SKM-1 (cell line): ENCODE measurements at regions not wholly inside any gene's neighbourhood (a gene's known extent, or its start where the extent isn't known, plus 50 kb on each side); places are given as distances from the start of the nearest gene placed in this dataset.

Experiments used
- DNase-seq: peaks from one replicate; lab custom pipeline; 2025; ENCODE audit not compliant: unreplicated experiment; lab: John Stamatoyannopoulos, UW

DNA sequence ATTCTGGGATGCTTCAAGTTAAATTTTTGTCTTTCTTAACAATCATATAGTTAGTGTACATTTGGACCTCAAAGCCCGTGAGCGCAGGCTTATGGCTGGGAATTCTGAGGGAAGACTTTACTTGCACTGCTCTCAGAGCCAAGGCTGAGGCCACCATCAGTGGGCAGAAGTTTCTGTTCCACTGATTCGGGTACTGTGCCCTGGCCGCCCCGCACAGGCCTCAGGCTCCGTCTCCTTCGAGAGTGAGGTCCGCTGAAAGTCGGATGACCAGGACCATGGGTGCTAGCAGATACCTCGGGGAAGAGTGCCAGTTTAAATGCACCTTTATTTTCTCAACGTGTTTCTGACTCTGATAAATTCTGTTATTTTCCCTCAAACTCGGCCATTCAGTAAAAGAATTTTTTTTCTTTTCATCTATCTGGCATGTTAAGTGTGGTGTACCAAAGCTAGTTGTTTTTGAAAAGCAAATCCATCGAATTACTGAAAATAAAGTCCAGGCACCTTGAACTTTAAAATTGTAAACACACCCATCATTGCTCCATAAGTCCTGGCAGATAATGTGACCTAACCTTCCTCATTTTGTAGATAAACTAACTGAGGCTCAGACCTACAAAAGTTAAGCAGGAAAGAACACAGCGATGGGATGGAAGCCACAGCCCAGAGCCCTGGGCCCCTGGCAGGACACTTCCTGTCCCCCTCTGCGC lies 126.7 kb downstream of the SOX1 start:
- DNase-seq = no peak

DNA sequence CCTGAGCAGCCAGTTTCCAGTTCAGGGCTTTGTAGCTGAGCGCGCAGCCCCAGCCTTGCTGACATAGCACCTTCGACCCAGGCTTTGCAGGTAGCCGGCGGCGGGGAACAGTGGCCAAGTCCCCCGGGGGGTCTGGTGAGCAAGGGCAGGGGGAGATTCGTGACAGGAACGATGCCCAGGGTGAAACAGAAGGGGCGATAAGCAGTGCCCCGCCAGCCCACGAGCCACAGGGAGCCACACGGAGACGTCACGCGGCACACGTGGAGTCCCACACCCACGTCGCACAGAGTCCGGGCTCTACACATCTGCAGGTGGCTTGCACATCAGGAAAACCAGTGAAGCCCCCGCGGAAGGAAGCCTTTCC lies 127.2 kb downstream of the SOX1 start:
- DNase-seq = no peak

DNA sequence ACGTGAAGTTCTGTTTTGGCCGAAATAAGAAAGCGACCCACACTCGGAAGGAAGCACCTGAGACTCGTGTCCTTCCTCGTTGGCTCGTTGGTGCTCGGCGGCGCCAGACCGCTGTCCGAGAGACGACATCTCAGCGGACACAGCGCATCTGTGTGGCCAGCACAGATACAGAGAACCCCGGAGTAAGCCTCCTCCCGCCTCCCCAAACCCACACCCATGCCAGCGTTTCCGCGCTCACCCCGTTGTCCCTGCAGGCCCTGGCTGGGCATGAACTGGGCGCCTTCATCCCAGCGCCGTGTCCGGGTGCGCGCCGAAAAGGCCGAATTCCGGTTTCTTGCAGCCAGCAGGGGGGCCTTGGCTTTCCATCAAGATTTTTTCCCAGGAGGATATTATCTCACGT lies 127.6 kb downstream of the SOX1 start:
- DNase-seq = no peak

DNA sequence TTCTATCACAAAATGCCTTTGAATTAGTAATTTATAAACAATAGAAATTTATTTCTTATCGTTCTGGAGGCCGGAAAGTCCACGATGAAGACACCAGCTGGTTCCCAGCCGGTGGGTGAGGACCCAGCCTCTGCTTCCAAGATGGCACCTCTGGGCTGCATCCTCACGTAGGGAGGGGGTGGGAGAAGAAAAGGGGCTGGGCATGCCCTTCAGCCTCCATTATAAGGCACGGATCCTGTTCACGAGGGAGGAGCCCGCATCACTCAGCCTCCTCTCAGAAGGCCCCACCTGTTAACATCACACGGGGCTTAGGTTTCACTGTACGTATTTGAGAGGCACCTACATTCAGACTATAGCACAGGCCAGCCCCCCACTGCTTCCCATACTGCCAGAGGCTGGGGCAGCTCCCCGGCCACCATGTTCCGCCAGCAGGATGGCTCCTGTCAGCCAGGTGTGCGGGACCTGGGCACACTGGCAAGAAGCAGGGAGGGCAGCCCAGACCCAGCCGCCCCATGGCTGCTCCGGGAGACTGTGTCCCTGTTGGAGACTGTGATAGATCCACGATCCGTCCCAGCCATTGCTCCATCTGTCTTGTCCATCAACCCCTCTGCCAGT lies 131.6 kb downstream of the SOX1 start:
- DNase-seq = no peak

DNA sequence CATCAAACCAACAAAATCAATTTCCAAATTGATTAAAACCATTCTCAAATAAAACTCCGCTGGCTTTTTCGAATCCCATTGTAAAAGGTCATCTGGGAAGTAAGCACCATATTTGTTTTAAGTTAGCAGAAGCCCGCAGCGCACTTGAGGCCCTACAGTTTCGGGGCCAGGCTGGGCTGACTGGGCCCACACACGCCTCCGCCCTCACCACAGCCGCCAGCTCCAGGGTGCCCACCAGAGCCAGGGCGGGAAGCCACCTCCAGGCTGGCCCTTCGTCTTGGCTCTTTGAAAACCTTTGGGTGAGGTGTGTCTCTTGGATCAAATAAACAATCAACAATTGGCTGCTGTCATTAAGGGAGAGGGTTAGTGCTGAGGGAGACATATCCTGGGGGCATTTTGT lies 133.3 kb downstream of the SOX1 start:
- no peak for DNase-seq

DNA sequence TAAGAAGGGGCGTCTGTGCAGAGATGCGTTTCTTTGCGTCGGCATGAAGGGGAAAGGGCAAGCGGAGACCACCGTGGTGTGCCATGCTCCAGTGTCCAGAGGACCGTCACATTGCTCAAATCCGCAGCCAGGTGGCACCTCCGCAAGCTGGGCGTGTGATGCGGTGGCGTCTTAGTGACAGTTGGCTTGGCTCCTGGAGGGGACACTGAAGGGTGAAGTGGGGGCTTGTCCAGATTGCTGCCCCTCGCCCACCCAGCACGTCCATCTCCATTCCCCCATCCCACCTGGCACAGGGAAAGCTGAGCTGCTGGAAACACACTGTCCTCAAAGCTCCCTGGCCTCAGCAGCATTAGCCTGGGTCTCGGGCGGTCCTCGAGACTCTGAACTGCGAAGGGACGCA lies 135.3 kb downstream of the SOX1 start:
- DNase-seq = no peak

DNA sequence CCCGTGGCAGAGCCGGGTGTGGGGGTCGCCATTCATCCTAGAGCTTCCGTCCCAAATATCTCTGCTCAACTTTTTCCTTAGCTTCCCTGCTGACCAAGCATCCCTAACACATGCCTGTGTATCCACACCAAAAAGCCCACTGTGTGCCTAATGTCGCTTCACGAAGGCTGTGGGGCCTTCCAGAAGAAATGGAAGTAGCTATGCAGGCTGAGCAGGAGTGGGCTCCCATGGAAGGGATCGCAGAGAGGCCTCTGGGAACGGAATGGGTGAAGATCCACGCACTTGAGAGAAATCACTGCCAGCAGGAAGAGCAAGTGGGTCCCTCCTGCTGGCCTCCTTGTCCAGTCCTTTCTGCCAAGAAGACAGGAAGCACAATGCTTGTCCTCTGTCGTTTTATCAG lies 136.0 kb downstream of the SOX1 start:
- no peak for DNase-seq

DNA sequence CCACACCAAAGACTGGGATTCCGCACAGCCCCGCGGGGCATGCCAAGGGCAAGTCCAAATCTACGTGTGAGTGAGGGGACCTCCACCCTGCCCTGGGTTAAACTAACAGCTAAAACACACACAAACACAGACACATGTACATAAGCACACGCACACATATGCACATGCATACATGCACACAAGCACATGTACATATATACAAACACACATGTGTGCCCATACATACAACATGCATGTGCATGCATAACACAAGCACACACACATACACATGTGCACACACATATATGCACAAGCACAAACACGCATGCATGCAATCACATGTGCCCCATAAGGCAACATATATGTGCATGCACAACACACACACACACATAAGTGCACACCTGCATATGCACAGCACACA lies 136.7 kb downstream of the SOX1 start:
- no peak for DNase-seq

DNA sequence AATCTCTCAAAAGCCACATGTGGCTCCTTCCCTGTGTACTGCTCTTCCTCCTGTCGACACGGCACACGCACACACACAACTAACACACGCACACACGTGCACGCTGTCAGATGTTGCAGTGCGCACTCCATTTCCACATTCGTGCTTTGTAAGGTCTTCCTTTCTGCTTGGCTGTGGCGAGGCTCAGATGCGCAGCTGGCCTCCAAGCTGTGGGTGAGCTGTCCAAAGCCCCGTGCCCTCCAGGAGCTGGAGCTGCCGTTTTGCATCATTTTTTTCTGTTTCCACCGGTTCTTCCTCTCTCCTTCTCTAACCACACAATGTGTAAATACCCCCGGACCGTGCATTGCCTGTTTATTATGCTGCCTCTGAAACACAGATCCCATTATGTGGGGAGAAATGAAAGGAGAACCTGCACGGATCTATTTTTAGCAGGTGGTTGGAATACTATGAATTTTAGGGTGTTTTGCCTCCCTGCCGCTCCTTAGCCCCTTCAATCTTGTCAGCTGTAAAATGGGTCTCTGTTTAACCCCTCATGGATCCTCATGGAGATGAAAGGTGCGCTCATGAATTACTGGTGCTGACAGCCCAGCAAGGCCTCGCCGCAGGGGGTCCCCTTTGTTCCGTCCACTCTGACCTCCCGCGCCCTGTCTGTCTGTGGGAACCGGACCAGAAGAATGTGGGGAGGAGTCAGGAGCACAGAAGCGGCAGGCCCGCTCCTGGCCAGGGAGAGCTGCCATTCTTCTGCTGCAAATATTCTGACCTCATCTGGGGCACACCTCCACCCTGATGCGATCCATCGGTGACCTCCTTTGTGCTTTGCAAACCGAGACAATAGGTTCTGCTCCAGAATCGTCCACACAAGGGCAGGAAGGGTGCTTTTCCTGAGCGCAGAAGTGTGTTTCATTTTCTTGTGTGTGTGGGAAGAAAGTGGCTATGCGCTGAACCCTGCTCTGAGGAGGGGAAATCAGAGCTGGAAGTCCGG lies 137.7 kb downstream of the SOX1 start:
- no peak for DNase-seq

DNA sequence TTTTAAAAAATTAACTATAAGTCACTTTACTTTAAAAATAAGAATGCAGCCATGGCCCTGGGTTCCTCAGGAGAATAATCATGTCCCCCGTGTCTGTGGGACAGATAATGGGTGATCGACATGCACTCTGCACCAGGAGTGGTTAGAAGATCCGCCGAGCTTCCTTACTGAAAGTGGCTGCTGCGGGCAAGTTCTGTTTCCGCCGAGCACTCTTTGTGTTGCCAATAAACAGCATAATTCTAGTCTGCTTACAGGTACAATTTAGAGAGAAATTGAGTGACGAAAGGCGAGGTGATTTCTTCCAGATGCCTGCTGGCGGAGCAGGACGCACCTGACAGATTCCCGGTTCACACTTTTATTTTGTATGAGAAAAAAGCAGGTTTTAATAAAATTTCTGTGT lies 139.0 kb downstream of the SOX1 start:
- no peak for DNase-seq

DNA sequence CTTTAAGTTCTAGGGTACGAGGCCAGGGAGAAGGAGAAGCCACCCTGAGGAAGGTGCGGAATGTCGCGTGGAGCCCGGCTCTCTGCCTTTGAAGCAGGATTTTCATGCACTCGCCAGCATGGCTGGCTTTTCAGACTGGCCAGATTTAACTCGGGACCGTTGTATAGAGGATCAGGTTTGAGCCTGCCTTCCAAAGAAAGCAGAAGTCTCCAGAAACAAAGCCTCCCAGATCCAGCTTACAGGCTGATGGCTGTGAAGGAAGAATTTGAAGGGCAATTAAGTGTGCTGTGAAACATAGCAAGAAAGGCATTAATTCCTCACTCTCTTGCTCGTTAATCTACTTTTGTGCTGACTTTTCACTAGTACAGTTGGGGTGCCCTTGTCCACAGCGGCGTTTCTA lies 140.2 kb downstream of the SOX1 start:
- no peak for DNase-seq

DNA sequence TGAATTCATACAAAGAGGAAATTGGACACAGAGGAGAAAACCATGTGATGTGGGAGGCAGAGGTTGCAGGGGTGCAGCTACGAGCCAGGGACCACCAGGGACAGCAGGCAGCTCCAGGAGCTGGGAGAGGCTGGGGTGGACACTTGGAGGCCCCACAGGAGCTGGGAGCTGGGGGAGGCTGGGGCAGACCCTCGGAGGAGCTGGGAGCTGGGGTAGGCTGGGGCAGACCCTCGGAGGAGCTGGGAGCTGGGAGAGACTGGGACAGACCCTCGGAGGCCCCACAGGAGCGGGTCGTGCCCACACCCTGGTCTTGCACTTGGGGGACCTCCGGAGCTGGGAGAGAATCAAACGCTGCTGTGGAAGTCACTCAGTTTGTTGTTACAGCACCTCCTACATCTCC lies 141.7 kb downstream of the SOX1 start:
- no peak for DNase-seq

DNA sequence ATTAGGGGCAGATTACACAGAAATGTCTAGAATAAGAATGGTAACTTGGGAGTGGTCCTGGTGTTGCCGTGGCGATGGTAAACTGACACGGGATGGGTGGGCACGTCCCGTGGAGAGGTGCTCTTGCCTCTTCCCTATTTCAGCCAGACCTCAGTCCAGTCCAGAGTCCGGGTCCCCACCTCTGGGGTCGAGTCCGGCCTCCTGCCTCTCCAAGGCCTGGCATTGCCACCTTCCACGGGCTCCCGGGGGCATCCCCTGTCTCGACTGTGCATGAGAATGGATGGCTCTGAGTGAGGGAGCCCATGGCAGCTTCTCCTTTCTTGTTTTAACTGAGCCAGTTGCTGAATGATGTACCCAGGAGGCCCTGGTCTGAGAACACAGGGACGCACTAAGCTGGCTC lies 142.3 kb downstream of the SOX1 start:
- no peak for DNase-seq

DNA sequence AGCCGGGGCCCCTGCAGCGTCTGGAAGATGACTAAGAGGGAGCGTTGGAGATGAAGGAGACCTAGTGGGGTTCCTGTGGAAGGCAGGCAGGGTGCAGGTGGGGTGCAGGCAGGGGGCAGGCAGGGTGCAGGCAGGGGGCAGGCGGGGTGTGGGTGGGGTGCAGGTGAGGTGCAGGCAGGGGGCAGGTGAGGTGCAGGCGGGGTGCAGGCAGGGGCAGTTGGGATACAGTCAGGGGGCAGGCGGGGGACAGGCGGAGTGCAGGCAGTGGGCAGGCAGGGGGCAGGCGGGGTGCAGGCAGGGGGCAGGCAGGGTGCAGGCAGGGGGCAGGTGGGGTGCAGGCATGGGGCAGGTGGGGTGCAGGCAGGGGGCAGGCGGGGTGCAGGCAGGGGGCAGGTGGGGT lies 142.8 kb downstream of the SOX1 start:
- DNase-seq = no peak

DNA sequence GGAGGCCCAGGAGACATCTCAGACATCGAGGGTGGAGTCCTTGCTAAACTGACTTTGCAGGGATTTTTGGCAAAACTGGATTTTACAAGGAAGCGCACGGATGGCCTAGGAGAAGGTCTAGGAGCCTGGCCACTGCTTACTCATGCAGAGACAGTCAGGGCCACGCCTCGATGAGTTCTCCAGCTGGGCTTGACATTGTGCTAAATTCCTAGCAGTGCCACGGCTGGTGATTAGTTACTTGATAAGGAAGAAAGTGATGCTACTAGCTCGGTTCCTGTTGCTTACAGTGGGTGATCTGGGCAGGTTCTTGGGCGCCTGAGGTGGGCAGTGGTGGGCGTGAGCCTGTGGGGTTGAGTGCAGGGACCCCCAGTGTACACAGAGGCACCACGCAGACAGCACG lies 143.4 kb downstream of the SOX1 start:
- no peak for DNase-seq

DNA sequence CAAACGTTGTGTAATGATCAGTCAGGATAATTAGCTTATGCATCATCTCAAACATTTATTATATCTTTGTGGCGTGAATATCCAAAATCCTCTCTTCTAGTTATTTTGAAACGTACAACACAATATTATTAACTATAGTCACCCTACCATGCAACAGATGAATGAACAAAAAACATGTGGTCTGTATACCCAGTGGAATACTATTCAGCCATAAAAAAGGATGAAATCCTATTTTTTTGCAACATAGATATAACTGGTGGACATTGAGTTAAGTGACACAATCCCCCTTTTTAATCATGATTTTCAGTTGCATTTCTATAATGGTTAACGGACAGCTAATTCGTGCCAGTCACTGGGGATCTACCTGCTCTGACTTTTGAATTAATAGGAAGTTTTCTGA lies 145.6 kb downstream of the SOX1 start:
- DNase-seq = no peak

DNA sequence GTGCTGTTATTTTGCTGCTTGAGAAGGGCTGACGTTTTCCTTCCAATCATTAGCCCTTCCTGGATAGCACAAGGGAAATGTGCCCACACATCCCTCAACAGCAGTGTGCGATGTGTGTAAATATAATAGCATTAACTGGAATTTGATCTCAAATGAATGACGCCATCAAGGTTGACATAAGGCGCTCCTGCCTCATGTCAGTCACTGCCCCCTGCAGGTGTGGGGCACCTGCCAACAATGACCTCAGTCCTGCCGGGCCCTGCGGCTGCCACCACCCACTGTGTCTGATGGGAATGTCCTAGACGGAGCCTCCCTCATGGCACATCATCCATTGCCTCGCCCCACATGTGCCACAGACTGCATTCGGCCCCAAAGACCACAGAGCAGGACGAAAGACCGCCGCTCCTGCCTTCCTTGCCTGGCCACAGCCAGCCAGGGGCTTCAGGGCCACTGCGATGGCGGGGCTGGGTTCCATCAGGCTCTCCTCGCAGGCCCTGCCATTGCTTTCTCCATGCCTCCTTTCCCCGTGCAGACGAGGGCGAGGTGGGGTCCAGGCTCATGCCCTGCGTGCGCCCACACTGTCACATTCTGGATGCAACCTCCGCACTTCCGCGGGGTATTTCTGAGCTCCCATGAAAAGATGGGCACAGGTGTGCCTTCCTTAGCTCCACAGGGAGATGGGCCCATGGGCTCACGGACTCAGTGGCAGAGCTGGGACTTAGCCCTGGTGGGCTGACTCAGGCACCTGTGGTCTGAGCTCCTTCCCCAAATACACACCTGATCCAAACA lies 146.7 kb downstream of the SOX1 start:
- DNase-seq = no peak

DNA sequence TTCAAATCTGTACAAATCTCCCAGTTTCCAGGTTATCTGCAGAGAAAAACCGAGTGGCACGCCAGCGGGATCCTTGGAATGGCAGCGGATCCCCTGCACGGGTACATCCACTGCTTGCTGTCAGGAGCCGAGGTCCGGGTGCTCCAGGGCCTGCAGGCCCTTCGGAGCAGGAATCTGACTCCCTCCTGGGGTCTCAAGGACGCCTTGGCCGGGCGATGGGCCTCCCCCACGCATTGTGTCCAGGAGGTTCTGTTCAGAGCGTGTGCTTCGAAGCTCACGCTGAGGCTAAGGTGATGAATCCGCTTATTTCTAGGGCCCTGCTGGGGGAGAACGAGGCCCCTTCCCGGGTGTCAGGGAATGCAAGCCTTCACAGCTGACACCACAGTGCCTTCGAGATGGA lies 148.9 kb downstream of the SOX1 start:
- no peak for DNase-seq

DNA sequence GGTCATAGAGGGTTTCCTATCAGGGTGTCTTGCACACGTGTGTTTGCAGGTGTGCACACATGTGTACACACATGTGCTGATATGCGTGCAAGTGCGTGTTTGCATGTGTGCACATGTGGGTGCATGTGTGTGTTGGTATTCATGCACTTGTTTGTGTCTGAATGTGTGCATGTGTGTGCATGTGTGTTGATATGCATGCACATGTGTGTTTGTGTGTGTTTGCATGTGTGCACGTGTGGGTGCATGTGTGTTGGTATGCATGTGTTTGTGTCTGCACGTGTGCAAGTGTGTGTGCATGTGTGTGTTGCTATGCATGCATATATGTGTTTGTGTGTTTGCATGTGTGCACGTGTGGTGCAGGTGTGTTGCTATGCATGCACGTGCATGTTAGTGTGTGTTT lies 150.5 kb downstream of the SOX1 start:
- DNase-seq = no peak

DNA sequence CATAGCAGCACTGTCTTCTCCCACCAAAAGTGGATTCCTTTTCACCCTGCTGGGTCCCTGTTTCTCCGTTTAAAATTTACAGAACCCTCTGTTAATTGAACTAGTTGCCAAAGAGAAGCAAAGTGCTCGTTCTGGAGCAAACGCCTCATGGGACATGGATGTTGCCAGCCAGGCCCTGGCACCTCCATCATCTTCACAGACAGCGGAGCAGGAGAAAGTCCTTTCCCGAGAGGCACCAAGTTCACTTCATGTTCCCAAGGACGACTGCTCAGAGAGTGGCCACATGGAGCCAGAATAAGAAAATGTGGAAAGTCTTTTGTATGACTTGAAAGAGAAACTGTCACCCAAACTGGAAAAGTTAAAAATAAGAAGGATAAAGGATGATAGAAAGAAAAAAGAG lies 151.5 kb downstream of the SOX1 start:
- no peak for DNase-seq

DNA sequence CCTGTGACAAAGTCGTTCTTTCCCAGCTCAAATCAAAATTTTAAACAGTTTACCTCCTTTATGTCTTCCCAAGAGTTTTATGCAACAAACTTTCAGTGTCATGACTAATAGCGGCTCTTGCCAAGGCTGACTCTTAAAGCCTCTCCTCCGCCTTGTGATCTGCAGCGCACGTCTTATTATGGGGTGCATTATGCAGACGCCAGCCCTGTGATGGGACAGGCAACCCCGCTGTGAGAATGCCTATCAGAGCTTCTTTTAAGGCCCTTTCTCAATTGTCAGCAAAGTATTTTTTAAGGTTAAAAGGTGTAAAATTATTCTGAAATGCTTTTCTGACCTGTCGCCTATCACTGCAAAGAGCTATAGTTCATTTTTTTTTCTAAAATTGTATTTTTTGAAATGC lies 152.8 kb downstream of the SOX1 start:
- no peak for DNase-seq
